ENCODE measurements at regions not wholly inside any gene's neighbourhood (a gene's known extent, or its start where the extent isn't known, plus 50 kb on each side); places are given as distances from the start of the nearest gene placed in this dataset.
"Not testable (repeated sequence)": the region's sequence is repeated elsewhere in the genome, so short reads cannot be mapped to it uniquely, and the experiment has no call there.

GRCh38 chr4:167918077-167918476 lies 174.3 kb upstream of the ANXA10 start:
- DNase-seq = no peak

- no peak for DNase-seq
These were observed 162.2 kb upstream of the ANXA10 start for GRCh38 chr4:167930166-167930565.

- no peak for DNase-seq
These were observed 158.1 kb upstream of the ANXA10 start for GRCh38 chr4:167934216-167934615.

GRCh38 chr4:167939863-167940616 lies 152.3 kb upstream of the ANXA10 start:
- DNase-seq = no peak

- no peak for DNase-seq
These were observed 148.3 kb upstream of the ANXA10 start for GRCh38 chr4:167943872-167944505.

GRCh38 chr4:167944721-167945120 lies 147.6 kb upstream of the ANXA10 start:
- DNase-seq = no peak

- DNase-seq = no peak
These were observed 137.3 kb upstream of the ANXA10 start for GRCh38 chr4:167955006-167955405.

- DNase-seq = no peak
These were observed 135.7 kb upstream of the ANXA10 start for GRCh38 chr4:167956676-167957075.

- no peak for DNase-seq
These were observed 127.5 kb upstream of the ANXA10 start for GRCh38 chr4:167964766-167965373.

- no peak for DNase-seq
These were observed 126.2 kb upstream of the ANXA10 start for GRCh38 chr4:167966143-167966542.

- no peak for DNase-seq
These were observed 118.8 kb upstream of the ANXA10 start for GRCh38 chr4:167973513-167973912.

GRCh38 chr4:167985565-167985964 lies 106.8 kb upstream of the ANXA10 start:
- no peak for DNase-seq

- DNase-seq = no peak
These were observed 106.3 kb upstream of the ANXA10 start for GRCh38 chr4:167986044-167986443.

- DNase-seq = no peak
These were observed 105.1 kb upstream of the ANXA10 start for GRCh38 chr4:167987285-167987684.

GRCh38 chr4:167989815-167990214 lies 102.5 kb upstream of the ANXA10 start:
- no peak for DNase-seq

GRCh38 chr4:168008112-168008511 lies 84.2 kb upstream of the ANXA10 start:
- not testable (repeated sequence) for DNase-seq

- no peak for DNase-seq
These were observed 73.2 kb upstream of the ANXA10 start for GRCh38 chr4:168019019-168019651.

GRCh38 chr4:168019921-168020320 lies 72.4 kb upstream of the ANXA10 start:
- DNase-seq = no peak

- no peak for DNase-seq
These were observed 70.7 kb upstream of the ANXA10 start for GRCh38 chr4:168021666-168022065.

GRCh38 chr4:168028568-168028967 lies 63.8 kb upstream of the ANXA10 start:
- no peak for DNase-seq

GRCh38 chr4:168028970-168029597 lies 63.3 kb upstream of the ANXA10 start:
- DNase-seq = no peak

- DNase-seq = no peak
These were observed 54.7 kb upstream of the ANXA10 start for GRCh38 chr4:168037676-168038075.
